Peyer's patch (tissue), 4 donors: ENCODE measurements at regions not wholly inside any gene's neighbourhood (a gene's known extent, or its start where the extent isn't known, plus 50 kb on each side); places are given as distances from the start of the nearest gene placed in this dataset.

Experiments used
- POLR2A ChIP-seq, 2 donors: fragments of 450-650 bp; IDR thresholded peaks; one replicate each; pipeline ENCODE4 v1.5.1; 2017; ENCODE audit warnings: antibody characterized with exemption in 2 of 2, mild to moderate bottlenecking in 2 of 2, moderate library complexity in 2 of 2
- TF ChIP-seq, protein P1 (sequence below), 6 experiments: fragments of 450-650 bp in 4 of 6; fragments of 200-600 bp in 2 of 6; sonication (generic) in 1 of 6; IDR thresholded peaks; one replicate each; pipeline ENCODE4 v1.5.1; 2017 to 2019; ENCODE audit warnings: antibody characterized with exemption in 6 of 6, mild to moderate bottlenecking in 3 of 6, moderate library complexity in 1 of 6

DNA sequence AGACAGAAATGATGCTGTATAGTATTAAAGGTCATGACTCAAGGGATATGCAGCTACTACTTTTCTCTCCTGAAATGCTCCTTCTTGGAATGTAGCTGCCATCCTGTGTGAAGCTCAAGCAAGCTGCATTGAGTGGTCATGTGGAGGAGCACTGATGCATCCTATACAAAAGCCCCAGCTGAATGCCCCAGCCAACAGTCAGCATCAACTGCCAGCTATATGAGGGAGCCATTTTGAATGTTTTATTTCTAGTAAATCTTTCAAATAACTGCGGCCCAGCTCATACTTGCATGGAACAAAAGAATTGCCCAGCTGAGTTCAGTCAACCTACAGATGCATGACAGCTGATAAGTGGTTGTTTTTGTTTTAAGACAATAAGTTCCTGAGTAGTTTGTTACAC, 165.0 kb upstream of the GEMIN8 start:
- TF ChIP-seq, protein P1, sequence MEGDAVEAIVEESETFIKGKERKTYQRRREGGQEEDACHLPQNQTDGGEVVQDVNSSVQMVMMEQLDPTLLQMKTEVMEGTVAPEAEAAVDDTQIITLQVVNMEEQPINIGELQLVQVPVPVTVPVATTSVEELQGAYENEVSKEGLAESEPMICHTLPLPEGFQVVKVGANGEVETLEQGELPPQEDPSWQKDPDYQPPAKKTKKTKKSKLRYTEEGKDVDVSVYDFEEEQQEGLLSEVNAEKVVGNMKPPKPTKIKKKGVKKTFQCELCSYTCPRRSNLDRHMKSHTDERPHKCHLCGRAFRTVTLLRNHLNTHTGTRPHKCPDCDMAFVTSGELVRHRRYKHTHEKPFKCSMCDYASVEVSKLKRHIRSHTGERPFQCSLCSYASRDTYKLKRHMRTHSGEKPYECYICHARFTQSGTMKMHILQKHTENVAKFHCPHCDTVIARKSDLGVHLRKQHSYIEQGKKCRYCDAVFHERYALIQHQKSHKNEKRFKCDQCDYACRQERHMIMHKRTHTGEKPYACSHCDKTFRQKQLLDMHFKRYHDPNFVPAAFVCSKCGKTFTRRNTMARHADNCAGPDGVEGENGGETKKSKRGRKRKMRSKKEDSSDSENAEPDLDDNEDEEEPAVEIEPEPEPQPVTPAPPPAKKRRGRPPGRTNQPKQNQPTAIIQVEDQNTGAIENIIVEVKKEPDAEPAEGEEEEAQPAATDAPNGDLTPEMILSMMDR (IDR thresholded peaks at IDR 0.05): no peak
- TF ChIP-seq POLR2A (IDR thresholded peaks at IDR 0.05): no peak
